Esophagus mucosa (tissue), 1 donor: ENCODE measurements at regions not wholly inside any gene's neighbourhood (a gene's known extent, or its start where the extent isn't known, plus 50 kb on each side); places are given as distances from the start of the nearest gene placed in this dataset.

Experiments used
- ATAC-seq: fragments of 200-7000 bp; cut with Tn5 transposase; one replicate; pipeline ENCODE4 v1.9.1; 2020
- donor health status: DM: yes; HTN: yes; CAD: no.

DNA sequence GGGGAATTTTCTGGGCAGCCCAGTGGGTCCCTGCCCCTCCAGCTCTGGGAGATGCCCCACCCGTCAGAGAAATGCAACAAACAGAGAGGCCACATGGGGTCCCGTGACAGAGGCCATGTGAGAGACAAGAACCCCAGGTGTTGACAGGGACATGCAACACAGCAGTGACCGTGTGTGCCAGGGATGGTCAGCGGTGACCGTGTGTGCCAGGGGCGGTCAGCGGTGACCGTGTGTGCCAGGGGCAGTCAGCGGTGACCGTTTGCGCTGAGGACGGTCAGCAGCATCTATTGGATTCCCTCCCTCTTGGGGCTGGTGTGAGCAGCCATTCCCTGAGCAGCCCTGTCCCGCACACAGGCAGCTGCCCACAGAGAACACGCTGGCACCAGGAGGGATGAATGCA is 146.6 kb upstream of the OTOS start:
- no peak for ATAC-seq

DNA sequence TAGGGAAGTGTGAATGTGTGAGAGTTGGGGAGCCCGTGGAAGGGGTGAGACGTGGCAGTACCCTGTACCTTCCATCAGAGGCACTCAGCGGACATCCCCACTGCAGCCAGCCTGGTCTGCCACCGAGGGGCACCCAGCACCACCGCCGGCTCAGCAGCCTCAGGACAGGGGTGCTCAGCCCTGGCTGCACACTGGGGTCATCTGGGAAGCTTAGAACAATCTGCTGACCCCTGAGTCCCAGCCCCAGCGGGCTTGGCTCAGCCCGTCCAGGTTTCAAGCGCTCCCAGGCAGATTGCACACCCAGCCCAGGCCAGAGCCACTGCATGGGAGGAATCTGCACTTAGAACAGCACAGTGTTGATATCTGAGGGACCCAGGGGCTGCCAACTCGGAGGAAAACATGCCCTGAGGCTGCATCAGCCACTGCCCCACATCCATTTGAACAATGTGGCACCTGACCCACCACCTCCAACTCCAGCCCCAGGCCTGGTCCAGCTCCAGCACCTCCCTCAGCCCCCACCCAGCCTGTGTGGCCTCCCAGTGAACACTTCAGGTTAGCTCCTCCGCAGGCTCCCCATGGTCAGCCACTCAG is 147.1 kb upstream of the OTOS start:
- ATAC-seq = no peak

DNA sequence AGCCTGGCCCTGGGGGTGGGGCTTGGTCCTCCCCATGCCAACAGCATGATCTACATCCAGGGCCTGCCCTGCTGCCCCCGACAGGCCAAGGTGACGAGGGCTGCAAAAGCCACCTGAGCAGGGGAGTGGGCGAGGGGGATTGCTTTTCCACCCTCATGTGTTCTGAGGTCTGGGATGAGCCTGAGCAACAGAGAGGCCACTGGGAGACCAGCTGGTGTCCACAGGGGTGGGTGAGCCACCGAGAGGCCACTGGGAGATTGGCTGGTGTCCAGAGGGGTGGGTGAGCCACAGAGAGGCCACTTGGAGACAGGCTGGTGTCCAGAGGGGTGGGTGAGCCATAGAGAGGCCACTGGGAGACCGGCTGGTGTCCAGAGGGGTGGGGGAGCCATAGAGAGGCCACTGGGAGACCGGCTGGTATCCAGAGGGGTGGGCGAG is 147.4 kb upstream of the GPC1 start:
- no peak for ATAC-seq

DNA sequence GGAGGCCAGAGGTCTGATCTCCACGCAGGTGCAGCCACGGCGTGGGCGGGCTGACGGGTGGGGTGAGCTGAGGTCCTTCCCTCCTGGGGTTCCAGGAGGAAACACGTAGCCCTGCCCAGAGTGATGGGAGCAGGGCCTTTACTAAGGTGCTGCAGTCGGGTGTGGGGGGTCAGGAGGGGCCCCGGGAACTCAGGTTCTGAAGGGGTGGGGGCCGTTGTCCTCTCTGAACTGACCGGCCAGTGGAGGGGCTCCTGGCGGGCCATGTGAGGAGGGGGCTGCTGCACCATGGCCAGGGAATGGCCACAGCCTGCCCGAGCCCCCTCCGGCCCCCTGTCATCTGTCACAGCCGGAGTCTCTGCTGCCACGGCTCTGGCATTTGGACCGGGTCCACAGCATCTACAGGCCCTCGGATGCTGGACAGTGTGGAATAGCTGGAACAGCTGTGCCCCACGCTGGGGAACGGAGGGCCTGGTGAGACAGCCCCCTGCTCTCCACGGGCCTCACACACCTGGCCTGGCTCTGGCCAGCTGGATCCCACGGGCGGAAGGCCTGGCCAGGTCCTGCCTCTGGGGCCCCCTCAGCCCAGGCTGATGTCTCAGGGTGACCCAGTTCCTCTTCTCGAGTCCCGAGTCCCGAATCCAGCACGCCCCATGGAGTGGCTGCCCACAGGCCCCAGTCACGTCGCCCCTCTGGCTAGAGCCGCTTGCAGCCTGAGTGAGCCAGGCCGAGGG is 145.6 kb upstream of the GPC1 start:
- no peak for ATAC-seq

DNA sequence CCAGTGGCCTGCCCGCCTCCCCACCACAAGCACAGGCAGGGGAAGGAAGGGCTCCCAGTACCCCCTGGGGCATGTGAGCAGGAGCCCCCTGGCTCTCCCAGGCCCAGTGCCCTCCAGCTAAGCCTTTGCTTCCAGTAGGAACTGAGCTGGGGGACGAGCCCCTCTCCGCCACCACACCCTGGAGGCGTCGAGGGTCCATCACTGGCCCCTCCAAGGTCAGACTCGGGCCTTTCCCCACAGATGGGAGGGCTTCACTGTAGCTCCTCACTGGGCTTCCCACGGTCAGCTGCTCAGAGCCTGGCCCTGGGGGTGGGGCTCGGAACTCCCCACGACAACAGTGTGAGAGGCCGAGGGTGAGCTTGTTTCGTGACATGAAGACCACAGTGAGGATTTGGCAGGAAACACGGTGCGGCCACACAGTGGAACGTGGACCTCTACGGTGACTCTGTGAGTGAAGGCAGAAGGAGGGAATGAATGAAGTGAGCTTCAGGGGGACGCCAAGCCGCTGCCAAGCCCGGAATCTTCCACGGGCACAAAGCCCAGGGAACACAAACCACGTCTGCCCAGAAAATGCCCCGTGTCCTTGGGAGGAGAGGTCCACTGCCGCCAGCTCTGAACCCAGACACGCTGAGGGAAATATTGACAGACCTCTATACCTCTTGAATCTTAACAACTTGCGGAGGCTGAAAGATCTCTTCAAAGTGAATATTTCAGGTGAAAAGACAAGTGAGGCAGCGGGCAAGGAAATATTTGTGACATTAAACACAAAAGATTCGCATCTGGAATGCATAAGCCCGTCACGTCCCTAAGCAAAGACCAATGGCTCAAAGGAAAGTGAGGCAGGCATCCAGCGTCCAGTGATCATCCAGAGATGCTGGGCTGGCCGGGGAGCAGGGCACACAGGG is 144.8 kb upstream of the GPC1 start:
- no peak for ATAC-seq

DNA sequence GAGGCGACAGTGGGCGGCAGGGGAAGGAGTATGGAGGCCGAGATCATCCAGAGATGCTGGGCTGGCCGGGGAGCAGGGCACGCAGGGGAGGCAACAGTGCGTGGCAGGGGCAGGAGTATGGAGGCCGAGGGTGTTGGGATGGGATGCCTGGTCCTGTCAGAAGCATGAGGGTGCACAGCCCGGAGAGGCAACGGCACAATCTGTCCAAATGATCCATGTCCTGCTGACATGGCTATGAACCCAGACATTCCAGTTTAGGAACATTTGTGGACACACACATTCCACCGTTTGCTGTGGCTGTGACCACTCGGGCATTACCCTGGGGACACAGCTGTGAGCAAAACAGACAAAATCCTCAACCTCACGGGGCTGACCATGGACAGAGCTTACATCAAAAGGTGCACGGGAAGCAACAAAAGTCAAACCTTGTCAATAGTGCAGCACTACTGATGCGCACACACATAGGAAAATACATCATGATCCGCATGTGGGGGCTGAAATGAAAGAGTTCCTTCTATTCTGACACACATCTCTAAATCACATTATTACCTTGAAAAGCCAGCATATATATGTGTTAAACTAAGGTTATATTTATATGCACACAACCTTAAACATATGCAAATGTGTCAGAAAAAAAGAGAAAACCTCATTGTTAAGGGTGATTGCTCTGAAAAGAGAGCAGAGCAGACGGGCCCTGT is 144.0 kb upstream of the GPC1 start:
- ATAC-seq = no peak

DNA sequence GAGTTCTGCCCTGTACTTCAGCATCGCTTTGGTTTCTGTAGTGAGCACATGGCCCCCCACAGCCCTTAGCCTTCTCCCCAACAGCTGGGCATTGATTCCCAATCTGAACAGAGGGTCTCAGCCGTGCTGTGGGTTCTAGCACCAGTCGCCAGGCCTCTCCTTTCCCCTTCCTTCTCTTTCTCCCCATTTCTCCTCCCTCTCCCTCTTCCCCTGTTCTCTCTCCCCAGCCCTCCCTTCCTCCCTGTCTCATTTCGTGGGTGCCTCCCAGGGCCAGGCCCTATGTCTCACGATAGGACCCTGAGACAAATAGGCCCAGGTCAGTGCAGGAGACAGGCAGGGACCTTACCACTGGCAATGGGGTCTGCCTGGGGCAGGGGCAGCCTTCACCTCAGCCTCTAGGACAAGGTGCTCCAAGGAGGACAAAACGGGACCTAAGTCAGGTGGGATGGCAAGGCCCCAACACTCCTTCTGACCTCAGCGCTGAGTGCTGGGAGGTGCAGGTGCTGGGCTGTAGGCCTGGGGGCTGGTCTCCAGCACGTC is 143.4 kb upstream of the GPC1 start:
- ATAC-seq = no peak

DNA sequence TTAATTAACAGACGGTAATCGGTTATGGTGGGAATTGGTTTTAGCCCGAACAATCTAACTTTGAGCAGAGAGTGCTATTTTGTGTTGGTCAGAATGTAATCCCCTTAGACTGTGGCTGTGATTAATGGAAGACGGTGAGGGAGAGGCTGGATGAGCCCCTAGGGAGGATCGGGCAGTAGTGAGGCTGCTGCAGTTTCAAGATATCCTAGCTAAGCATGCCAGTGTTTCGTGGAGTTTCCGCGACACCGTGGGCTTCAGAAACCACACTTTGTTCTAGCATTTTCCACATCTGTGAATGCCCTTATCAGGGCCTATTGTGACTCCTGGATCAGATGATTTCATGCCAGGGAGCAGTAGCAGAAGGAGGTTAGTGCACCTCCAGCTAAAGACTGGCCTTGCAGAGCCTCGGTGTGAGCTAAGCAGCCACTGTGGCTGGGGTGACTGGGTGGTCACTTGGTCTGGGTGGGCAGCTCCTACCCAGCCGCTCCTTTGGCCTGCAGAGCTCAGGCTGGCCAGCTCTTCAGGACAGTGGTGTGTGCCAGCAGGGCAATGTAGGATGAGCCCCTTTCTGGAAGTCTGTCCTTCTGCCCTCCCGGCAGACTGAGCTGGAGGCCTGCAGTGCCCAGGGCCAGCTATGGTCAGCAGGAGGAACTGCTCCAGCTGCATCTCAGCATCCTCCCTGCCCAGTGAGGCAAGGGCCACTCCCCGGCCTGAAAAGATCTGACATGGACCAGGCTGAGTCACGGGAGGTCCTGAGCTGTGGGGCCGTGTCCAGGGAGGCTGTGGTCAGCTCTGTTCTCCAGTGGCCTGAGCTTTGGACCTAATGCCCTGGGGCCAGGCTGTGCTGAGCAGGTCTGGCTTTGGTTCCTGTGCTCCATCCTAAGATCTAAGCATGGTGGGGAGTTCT is 142.6 kb upstream of the GPC1 start:
- ATAC-seq = no peak

DNA sequence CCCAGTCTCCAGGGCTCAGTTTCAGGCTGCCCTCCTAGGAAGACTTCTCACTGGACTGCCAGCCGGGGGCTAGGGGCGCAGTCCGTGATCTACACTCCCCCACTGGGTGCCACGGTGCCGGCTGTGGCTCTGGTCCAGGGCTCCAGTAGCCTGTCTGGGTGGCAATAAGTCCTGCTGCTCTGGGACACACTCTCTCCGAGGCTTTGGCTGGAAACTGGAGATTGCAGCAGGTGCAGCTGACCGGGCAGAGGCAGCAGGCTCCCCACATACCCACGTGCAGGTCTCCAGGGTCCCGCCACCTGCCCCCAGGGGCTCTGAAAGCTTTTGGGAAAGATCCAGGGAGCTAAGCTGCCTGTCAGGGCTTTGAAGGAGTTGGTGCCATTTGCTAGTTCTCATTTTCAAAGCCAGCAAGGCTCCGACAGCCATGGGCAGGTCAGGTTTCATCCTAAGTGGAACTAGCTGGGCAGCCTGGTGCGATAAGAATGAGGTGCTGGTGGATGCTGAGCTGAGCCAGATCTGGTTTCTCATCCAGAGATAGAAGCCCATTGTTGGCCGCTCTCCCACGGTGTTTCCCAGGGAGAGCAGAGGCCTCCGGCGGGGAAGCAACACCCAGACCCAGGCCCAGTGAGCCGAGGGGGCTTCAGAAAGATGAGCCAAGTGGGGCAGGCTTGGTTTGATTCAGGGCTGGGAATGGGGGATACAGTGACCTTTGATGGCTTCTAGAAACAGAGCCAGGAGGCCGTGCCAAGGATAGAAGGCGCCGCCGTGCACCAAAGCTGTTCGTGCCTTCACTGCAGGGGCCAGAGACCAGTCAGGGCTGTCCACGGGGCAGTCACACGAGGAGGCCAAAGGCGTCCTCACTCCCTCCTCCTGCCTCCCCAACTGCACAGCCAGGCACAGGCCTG is 141.7 kb upstream of the GPC1 start:
- no peak for ATAC-seq

DNA sequence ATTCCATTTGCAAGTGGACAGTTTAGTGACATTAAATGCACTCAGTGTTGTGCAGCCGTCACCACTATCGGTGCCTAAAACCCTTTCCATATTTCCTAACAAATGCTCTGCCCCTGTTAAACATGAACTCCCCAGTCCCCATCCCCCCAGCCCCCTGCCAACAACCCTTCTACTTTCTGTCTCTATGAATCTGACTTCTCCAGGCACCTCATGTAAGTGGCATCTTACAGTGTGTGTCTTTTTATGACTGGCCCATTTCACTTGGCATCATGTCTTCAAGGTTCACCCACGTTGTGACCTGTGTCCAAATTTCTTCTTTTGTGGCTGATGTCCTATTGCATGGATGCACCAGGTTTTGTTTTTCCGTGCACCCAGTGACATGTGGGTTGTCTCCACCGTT is 140.9 kb upstream of the GPC1 start:
- ATAC-seq = no peak

DNA sequence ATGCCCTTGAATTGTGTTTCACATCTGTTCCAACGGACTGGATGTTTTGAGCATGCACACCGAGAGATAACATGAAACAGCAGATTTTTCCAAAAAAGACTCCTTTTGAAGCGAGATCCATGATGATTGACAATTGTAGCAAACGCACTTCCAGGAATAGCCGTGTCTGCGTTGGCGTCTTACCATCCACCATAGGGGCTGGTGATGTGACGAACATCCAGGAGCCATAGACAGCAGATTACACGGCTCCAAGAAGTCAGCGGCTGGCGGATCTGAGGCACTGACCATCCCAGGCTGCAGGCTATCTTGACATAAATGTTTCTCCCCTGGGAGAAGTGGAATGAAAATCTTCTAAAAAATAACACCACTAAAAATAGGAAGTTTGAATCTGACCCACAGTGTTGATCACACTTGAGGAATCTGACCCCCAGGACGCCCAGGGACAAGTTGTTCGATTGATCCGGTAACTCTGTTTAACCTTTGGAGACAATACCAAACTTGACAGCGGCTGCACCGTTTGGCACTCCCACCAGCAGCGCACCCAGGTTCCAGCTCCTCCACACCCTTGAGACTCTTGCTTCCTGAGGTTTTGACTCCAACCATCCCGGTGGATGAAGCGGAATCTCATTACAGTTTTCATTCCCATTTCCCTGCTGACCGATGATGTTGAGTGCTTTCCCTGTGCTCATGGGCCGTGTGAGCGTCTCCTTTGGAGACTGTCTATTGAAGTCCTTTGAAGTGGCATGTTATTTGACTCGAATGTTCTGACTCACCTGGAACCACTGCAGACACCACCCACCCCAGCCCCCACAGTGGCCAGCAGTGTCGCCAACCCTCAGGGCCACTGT is 140.0 kb upstream of the GPC1 start:
- no peak for ATAC-seq

DNA sequence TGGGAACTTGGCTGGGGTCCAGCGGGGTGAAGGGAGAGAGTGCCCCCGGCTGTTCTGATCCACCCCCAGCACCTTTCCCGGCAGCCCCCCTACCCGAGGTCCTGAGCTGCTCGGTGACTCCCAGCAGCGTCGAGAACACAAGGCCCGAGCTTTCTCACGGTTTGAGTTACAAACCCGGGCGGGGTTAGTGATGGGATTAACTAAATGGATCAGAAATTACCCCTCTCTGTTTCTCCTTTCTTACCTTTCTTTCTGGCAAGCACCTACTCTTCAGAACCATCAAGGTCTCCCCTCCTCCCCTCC is 139.4 kb upstream of the GPC1 start:
- ATAC-seq = no peak

DNA sequence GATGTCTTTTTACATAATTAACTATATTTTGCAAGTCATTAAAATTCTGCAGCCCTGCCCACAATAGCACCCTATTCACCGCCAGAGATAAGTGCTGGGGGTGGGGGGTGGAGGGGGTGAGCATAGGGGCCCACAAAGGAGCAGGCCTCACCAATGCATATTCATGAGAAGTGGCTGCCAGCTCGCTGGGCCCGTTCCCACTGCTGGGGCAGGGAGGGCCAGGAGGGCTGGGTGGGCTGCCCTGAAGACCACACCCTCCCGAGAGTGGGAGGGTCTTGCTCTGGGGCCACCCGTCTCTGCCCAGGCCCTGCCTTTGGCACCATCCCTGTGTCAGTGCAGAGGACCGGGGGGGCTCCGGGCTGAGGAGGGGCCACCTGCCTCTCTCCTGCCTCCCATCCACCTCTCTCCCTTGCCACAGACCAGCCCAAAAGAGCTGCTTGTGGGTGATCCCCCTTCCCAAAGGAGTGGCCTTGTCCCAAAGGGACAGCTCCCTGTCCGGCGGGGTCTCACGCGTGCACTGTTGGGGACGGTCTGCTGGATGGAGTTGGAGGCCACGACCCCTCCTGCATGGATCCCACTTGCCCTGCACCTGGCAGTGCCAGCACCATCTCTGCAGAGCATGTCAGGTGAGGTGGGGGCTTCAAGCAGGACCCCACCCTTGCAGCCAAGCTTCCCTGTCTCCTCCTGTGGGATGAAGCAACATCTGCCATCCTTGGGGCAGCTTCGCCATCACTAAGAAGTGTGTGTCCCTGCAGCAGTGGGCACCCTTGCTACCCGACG is 138.8 kb upstream of the GPC1 start:
- ATAC-seq = no peak

DNA sequence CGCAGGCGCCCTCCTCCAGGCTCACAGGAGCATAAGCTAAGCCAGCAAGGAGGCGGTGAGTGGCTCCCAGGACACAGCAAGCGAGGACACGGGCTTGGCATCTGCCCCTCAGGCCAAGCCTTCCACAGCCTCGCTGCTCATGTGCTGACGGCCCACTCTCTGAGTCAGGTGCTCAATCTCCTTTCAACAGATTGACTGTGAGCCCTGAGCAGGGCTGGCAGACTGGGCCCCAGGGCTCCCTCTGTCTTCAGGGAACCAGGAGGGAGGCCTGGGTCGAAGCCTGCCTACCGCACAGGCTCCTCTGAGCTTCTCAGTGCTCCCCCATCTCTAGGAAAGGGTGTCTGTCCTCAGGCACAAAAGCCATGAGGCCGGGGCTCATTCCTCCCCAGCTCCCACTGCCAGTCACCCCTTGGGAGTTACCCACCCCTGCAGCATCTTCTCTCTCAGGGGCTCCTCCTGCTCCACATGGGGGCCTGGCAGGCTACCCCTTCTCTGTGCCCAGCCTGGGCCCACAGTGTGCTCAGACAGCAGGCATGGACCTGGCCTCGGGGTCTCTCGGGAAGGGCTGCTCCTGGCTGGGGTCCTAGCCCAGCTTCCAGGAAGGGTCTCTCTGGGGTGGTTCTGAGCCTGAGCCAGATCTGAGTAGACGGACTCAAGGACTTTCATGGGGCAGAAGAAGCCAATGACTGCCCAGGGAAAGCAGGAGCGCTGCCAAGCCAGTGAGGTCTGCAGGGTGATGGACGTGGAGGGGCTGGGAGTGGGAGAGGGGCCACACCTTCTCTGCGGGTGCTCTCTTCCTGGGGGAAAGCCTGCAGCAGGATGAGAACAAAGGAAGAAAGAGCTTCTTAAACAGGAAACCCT is 138.0 kb upstream of the GPC1 start:
- ATAC-seq = no peak

DNA sequence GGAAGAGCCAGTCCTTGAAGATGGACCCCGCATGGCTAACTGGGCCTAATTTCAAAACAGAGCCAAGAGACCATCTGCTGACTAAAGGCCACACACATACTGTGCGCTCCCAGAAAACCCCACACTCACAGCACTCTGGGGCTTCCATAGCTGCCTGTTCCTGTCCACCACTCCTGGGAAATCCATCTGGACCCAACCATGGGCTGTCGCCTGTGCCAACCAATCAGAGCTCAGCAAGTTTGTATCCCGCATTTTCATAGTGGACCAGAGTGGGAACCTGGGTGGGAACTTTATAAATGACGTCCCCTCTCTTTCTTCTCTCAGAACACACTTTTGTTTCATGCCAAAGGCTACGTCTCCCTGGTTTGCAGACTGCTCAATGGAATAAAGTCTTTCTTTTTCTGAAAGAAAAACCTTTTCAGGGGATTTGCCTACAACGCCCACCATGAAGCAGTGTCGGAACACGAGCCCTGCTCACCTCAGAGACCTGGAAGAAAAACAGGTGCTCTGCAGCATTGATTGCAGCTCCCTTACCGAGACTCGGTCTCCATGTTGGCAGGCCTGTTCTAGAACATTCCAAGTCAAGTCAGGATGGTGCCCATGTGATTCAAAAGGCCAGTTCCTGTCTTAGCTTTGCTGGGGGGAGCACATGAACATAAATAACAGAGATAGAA is 137.2 kb upstream of the GPC1 start:
- ATAC-seq = no peak

DNA sequence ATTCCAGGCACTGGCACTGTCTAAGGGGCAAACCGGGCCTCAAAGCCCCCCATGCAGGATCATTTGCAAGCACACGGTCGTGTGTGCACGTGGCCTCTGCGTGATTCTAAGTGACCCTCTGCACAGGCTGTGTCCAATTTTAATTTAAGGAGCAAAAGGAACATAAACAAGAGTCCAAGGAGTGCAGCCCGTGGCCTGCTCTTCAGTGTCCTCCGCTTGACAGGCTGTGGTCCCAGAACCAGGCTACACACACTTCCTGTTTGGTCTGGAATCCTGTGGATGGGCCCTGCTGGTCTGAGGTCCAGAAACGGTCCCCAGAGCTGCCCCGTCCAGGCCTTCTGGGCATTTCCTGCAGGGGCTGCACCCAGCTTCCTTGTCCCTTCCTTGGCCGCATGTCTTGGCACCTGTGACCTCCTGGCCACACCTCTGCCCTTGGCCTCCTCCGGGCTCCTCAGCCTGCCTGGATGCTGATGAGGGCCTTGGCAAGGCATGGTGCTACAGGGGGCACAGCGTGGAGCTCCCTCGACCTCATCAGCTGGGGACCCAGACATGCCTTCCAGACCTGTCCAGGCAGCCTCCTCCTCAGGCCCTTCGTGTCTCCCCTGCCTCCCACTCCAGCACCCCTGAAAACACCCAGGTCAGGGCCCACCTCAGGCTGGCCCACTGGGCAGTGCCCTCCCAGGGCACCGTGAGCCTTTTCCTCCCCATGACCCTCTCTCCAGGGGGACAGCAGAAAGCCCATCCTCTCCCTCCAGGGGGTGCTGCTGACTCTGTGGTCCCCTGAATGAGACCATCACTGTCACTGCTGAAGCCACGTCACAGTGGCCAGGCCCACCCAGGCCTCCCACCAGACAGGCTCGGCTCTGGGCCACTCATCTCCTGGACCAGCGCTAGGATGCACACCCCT is 136.4 kb upstream of the GPC1 start:
- no peak for ATAC-seq
